Ovary (tissue), 7 donors: ENCODE measurements at regions not wholly inside any gene's neighbourhood (a gene's known extent, or its start where the extent isn't known, plus 50 kb on each side); places are given as distances from the start of the nearest gene placed in this dataset.

Experiments used
- DNase-seq, 5 donors: peaks; one replicate each; pipeline ENCODE4 v3.0.0-alpha.2; 2019 to 2020
- H3K27ac ChIP-seq, 2 donors: fragments of 200-600 bp; one replicate each; pipeline versions ENCODE4 v1.5.1 to v1.8.0; 2019 to 2022
- H3K27me3 ChIP-seq: fragments of 200-600 bp; one replicate; pipeline ENCODE4 v1.8.0; 2022
- H3K36me3 ChIP-seq: fragments of 200-600 bp; sonication (generic); one replicate; pipeline ENCODE4 v1.5.1; 2019
- H3K4me1 ChIP-seq: one replicate; pipeline ENCODE4 v1.8.1; 2013; ENCODE audit warnings: mild to moderate bottlenecking, moderate library complexity; ENCODE audit not compliant: insufficient read depth
- H3K4me3 ChIP-seq: fragments of 200-600 bp; sonication (generic); one replicate; pipeline ENCODE4 v1.5.1; 2017
- H3K9me3 ChIP-seq, 2 donors: fragments of 200-600 bp in 1 of 2; sonication (generic) in 1 of 2; one replicate each; pipeline versions ENCODE4 v1.5.1 to v1.8.1; 2013 to 2019; ENCODE audit warnings: mild to moderate bottlenecking in 1 of 2, moderate library complexity in 1 of 2
- EP300 ChIP-seq: sonication (generic); formaldehyde crosslinking; IDR thresholded peaks from one replicate; pipeline ENCODE4 v1.6.1; 2017; ENCODE audit warnings: antibody characterized with exemption
- POLR2A ChIP-seq: fragments of 450-650 bp; IDR thresholded peaks from one replicate; pipeline ENCODE4 v1.6.1; 2017; ENCODE audit warnings: antibody characterized with exemption, mild to moderate bottlenecking, moderate library complexity
- WGBS, 3 donors: extraction: QIAGEN DNeasy Blood & Tissue Kit in 1 of 3; methylation state at CpG; one replicate each; pipeline versions ENCODE4 v1.1.5 to v1.1.7; 2013 to 2017; 5-methylcytosine and 5-hydroxymethylcytosine counted together
- intact Hi-C, 4 donors: fragments of 100-400 bp; cut with DNase I; formaldehyde crosslinking; loops; one replicate each; pipeline versions ENCODE4 v1.11.0 to v1.15.1; 2022 to 2023
- TF ChIP-seq, protein P1 (sequence below), 3 donors: fragments of 450-650 bp in 2 of 3; fragments of 200-600 bp in 1 of 3; IDR thresholded peaks; one replicate each; pipeline versions ENCODE4 v1.5.1 to v1.8.0; 2016 to 2022; ENCODE audit warnings: antibody characterized with exemption in 3 of 3, mild to moderate bottlenecking in 1 of 3
- donor health status: DM: no; HTN: no; CAD: no; lungs with moderate emphysema.
- donor health status: DM: no; HTN: no; CAD: no.
- donor health status: Bipolar disorder and iron deficiency.
- donor health status: DM: no; HTN: no; CAD: no.
- donor health status: DM: yes; HTN: yes; CAD: no.

DNA sequence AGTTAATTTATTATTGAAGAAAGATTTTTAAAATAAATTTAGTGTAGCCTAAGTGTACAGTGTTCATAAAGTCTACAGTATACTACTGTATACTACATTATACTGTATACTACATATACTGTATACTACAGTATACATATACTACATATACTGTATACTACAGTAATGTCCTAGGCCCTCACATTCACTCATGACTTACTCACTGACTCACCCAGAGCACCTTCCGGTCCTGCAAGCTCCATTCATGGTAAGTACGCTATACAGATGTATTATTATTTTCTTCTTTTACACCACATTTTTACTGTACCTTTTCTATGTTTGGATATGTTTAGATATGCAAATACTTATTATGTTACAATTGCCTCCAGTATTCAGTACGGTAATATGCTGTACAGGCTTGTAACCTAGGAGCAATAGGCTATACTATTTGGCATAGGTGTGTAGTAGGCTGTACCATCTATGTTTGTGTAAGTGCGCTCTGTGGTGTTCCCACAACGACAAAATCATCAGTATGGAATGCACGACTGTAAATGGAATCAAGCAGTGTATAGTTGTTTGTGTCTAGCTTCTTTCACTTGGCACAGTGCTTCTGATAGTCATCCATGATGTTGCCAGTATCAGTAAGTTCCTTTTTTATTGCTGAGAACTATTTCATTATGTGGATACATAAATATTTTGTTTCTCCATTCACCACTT is 245.7 kb downstream of the MTX2 start:
- H3K27me3 ChIP-seq, result no peaks in the 10 kb centered on the region
- H3K27ac ChIP-seq, result no peak overlapping the region
- intact Hi-C loops, result no loop called here
- H3K9me3 ChIP-seq, result no peaks in the 10 kb centered on the region
- no peak for DNase-seq
- 90 to 94% (median 91%) methylated on average over 6 of the region's 6 CpGs for WGBS, 3 donors
- no peaks in the 10 kb centered on the region for H3K36me3 ChIP-seq
- no peak overlapping the region for H3K4me3 ChIP-seq
- H3K4me1 ChIP-seq, result no peaks in the 10 kb centered on the region
- TF ChIP-seq, protein P1, sequence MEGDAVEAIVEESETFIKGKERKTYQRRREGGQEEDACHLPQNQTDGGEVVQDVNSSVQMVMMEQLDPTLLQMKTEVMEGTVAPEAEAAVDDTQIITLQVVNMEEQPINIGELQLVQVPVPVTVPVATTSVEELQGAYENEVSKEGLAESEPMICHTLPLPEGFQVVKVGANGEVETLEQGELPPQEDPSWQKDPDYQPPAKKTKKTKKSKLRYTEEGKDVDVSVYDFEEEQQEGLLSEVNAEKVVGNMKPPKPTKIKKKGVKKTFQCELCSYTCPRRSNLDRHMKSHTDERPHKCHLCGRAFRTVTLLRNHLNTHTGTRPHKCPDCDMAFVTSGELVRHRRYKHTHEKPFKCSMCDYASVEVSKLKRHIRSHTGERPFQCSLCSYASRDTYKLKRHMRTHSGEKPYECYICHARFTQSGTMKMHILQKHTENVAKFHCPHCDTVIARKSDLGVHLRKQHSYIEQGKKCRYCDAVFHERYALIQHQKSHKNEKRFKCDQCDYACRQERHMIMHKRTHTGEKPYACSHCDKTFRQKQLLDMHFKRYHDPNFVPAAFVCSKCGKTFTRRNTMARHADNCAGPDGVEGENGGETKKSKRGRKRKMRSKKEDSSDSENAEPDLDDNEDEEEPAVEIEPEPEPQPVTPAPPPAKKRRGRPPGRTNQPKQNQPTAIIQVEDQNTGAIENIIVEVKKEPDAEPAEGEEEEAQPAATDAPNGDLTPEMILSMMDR (IDR thresholded peaks at IDR 0.05), result no peak
- TF ChIP-seq EP300 (no peak), POLR2A (no peak)

DNA sequence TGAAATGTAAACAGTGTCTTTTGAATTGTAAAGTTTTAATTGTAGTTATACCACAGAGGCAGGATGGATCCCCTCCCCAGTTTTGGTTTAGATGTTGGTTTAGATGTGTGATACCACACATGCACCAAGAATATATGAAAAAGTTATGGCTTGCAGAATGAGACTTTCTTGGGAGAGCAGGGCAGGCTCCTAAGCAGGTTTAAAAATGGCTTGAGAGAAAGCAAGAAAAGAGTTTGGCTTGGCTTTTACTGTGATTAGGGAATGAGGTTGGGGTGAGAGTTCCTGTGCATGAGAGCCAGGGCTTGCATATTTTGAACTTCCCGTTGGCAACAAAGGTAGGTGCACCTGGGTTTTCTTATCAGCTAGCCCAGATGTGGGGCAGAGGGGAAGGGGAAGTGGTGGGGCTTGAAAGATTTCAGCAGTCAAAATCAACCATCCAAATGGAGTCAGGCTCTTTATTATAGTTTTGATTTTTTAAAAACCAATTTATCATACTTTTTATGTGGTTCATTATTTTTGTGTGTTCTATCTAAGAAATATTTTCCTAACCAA is 246.9 kb downstream of the MTX2 start:
- Histone ChIP-seq H3K27me3 (no peaks in the 10 kb centered on the region), H3K4me3 (no peak overlapping the region), H3K27ac (no peak overlapping the region), H3K4me1 (no peaks in the 10 kb centered on the region), H3K36me3 (no peaks in the 10 kb centered on the region), H3K9me3 (no peaks in the 10 kb centered on the region)
- 4 to 9% (median 8%) methylated on average over 1 of the region's 1 CpG for WGBS, 3 donors
- intact Hi-C loops, result no loop called here
- TF ChIP-seq POLR2A (no peak), EP300 (no peak)
- TF ChIP-seq, protein P1 (IDR thresholded peaks at IDR 0.05), result no peak
- no peak for DNase-seq

DNA sequence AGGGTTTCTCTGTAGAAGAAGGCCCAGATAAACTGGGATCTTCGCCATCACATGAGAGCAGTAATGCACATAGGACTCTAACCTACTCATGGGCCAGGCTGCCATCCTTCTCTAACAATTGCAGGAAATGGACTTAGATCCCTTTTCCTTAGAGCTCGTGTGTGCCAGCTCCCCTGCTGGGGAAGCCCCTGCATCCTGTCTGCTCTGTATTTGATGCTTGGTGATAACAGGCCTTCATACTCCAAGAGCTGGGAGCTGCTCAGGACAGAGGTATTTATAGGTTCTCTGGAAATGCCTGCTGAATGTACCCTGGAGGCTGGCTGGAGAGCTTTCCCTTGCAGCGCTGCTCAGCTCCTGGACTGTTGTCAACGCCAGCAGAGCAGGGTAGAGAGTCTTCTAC is 249.6 kb downstream of the MTX2 start:
- no peak for DNase-seq
- intact Hi-C loops, result no loop called here
- 78 to 84% (median 81%) methylated on average over 4 of the region's 4 CpGs for WGBS, 3 donors
- TF ChIP-seq POLR2A (no peak), EP300 (no peak)
- TF ChIP-seq, protein P1 (IDR thresholded peaks at IDR 0.05), result no peak
- no peaks in the 10 kb centered on the region for H3K36me3 ChIP-seq
- no peaks in the 10 kb centered on the region for H3K27me3 ChIP-seq
- no peak overlapping the region for H3K27ac ChIP-seq
- H3K4me3 ChIP-seq, result no peak overlapping the region
- H3K4me1 ChIP-seq, result no peaks in the 10 kb centered on the region
- no peaks in the 10 kb centered on the region for H3K9me3 ChIP-seq

DNA sequence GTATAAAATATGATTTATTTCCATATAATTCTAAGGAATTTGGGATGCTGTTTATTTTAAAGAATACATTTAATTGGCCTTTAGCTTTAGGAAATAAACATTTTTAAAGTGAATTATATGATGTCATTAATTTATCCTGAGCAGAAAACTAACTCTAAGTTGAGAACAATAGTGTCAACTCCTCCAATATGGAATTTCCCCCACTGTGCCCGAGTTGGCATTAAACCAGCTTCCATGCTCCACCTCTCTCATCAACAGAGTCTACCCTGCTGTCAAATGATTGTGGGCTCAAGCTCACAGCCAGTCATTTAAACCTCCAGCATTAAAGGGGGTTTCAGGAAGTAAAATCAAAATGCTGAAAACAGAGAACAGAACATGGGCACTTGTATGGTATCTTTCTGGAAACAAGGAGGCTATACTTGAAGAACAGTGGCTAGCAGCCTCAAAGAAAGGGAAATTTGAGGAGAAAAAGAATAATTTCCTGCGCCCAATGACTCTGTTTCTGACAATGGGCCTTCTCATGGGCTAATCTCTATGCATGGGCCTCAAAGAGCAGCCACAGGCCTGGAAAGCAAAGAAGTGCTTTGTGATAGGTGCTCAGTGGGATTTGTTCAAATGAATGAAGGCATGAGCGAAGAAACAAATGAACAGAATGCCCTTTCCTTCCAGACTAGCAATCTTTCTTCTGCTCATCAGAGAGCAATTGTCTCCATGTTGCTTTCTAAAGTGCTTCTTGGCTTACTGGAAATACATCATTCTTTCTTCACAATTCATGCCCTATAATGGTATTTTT is 252.8 kb downstream of the MTX2 start:
- no peak overlapping the region for H3K4me3 ChIP-seq
- H3K9me3 ChIP-seq, result no peaks in the 10 kb centered on the region
- no peaks in the 10 kb centered on the region for H3K36me3 ChIP-seq
- intact Hi-C loops, result no loop called here
- DNase-seq, result no peak
- TF ChIP-seq POLR2A (no peak), EP300 (no peak)
- TF ChIP-seq, protein P1 (IDR thresholded peaks at IDR 0.05), result no peak
- 66 to 77% (median 75%) methylated on average over 3 of the region's 3 CpGs for WGBS, 3 donors
- no peaks in the 10 kb centered on the region for H3K27me3 ChIP-seq
- no peak overlapping the region for H3K27ac ChIP-seq
- H3K4me1 ChIP-seq, result no peaks in the 10 kb centered on the region
